ENCODE measurements at regions not wholly inside any gene's neighbourhood (a gene's known extent, or its start where the extent isn't known, plus 50 kb on each side); places are given as distances from the start of the nearest gene placed in this dataset.

GRCh38 chr5:20307391-20307790, 319.4 kb upstream of the CDH18 start:
- TF ChIP-seq CTCF (IDR thresholded peaks at IDR 0.05), result no peak
- no peak for TF ChIP-seq POLR2A (IDR thresholded peaks at IDR 0.05)
